Loucy (cell line): ENCODE measurements at regions not wholly inside any gene's neighbourhood (a gene's known extent, or its start where the extent isn't known, plus 50 kb on each side); places are given as distances from the start of the nearest gene placed in this dataset.

ENCODE experiments used
- H2AFZ ChIP-seq: fragments of 200-600 bp; sonication (generic); 2 replicates; pipeline ENCODE4 v1.6.0; 2016; ENCODE audit warnings: antibody characterized with exemption, mild to moderate bottlenecking, low read length, moderate library complexity
- H3F3A ChIP-seq: fragments of 200-600 bp; 2 replicates; pipeline ENCODE4 v1.6.0; 2016; ENCODE audit warnings: antibody characterized with exemption, low read depth, mild to moderate bottlenecking
- H3K27me3 ChIP-seq: fragments of 200-600 bp; sonication (generic); 2 replicates; pipeline ENCODE4 v1.6.1; 2014; ENCODE audit warnings: low read length, mild to moderate bottlenecking; ENCODE audit not compliant: insufficient read depth, poor library complexity, severe bottlenecking
- H3K36me3 ChIP-seq: fragments of 200-600 bp; sonication (generic); 2 replicates; pipeline ENCODE4 v1.6.1; 2016; ENCODE audit warnings: low read length; ENCODE audit not compliant: insufficient read depth
- H3K4me1 ChIP-seq: fragments of 200-600 bp; sonication (generic); 2 replicates; pipeline ENCODE4 v1.5.1; 2014; ENCODE audit warnings: low read length, mild to moderate bottlenecking; ENCODE audit not compliant: insufficient read depth, poor library complexity, severe bottlenecking
- H3K4me2 ChIP-seq: fragments of 200-600 bp; sonication (generic); 2 replicates; pipeline ENCODE4 v1.6.0; 2014; ENCODE audit warnings: antibody characterized with exemption, low read length, low read depth, mild to moderate bottlenecking; ENCODE audit not compliant: poor library complexity, severe bottlenecking
- H3K4me3 ChIP-seq: fragments of 200-600 bp; sonication (generic); 2 replicates; pipeline ENCODE4 v1.5.1; 2014; ENCODE audit warnings: low read length, mild to moderate bottlenecking, mixed read lengths; ENCODE audit not compliant: poor library complexity, severe bottlenecking
- H3K79me2 ChIP-seq: fragments of 200-600 bp; sonication (generic); 2 replicates; pipeline ENCODE4 v1.6.1; 2014; ENCODE audit warnings: low read length; ENCODE audit not compliant: insufficient read depth
- H3K9ac ChIP-seq: fragments of 200-600 bp; sonication (generic); 2 replicates; pipeline ENCODE4 v1.6.0; 2014; ENCODE audit warnings: mild to moderate bottlenecking, low read depth, low read length, moderate library complexity; ENCODE audit not compliant: poor library complexity, severe bottlenecking
- H3K9me2 ChIP-seq: fragments of 200-600 bp; sonication (generic); replicated peaks from 2 replicates; pipeline ENCODE4 v1.6.1; 2016; ENCODE audit warnings: low read depth, low read length, mixed read lengths
- H3K9me3 ChIP-seq: fragments of 200-600 bp; sonication (generic); 2 replicates; pipeline ENCODE4 v1.6.1; 2014; ENCODE audit warnings: mild to moderate bottlenecking, antibody characterized with exemption, low read length, low read depth; ENCODE audit not compliant: insufficient read depth
- H4K20me1 ChIP-seq: fragments of 200-600 bp; sonication (generic); 2 replicates; pipeline ENCODE4 v1.6.0; 2014; ENCODE audit warnings: antibody characterized with exemption, low read length, mild to moderate bottlenecking; ENCODE audit not compliant: insufficient read depth, poor library complexity, severe bottlenecking
- EZH2phosphoT487 ChIP-seq: fragments of 200-600 bp; IDR thresholded peaks from 2 replicates; pipeline ENCODE4 v1.6.1; 2018; ENCODE audit warnings: antibody characterized with exemption, mild to moderate bottlenecking, moderate library complexity, borderline replicate concordance
- TF ChIP-seq, protein P1 (sequence below): fragments of 200-600 bp; sonication (generic); conservative IDR thresholded peaks from 2 replicates; pipeline ENCODE4 v1.5.1; 2014; ENCODE audit warnings: mild to moderate bottlenecking, antibody characterized with exemption, low read length

DNA sequence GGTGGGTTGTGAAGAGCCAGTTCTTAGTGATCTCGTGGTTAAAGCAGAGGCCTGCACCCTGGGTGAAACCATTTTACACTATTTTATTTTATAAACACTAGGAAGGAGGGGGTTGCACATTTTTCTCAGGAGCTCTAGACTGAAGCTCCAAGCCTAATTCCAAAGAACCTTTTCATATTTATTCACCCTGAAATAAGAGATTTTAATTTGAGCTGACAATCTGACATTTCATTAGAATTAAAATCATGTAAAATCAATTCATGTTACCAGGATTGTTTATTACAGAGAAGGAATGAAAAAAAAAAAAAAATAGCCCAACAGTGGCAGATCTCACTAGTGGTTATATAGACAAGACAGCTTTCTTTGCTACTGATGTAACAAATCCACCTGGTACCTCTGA, 222.5 kb upstream of the SOX4 start:
- Histone ChIP-seq H4K20me1 (no peaks in the 10 kb centered on the region), H3K9ac (no peak overlapping the region), H3F3A (no peaks in the 10 kb centered on the region), H2AFZ (no peak overlapping the region), H3K4me1 (peaks cover 12% of the 10 kb centered on the region), H3K4me3 (no peak overlapping the region), H3K4me2 (no peak overlapping the region), H3K79me2 (no peaks in the 10 kb centered on the region), H3K36me3 (no peaks in the 10 kb centered on the region), H3K9me3 (no peaks in the 10 kb centered on the region), H3K9me2 (no peaks in the 10 kb centered on the region), H3K27me3 (no peaks in the 10 kb centered on the region)
- no peak for TF ChIP-seq EZH2phosphoT487
- TF ChIP-seq, protein P1, sequence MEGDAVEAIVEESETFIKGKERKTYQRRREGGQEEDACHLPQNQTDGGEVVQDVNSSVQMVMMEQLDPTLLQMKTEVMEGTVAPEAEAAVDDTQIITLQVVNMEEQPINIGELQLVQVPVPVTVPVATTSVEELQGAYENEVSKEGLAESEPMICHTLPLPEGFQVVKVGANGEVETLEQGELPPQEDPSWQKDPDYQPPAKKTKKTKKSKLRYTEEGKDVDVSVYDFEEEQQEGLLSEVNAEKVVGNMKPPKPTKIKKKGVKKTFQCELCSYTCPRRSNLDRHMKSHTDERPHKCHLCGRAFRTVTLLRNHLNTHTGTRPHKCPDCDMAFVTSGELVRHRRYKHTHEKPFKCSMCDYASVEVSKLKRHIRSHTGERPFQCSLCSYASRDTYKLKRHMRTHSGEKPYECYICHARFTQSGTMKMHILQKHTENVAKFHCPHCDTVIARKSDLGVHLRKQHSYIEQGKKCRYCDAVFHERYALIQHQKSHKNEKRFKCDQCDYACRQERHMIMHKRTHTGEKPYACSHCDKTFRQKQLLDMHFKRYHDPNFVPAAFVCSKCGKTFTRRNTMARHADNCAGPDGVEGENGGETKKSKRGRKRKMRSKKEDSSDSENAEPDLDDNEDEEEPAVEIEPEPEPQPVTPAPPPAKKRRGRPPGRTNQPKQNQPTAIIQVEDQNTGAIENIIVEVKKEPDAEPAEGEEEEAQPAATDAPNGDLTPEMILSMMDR = 0 out of 2 replicates have a peak, but pooled peaks have one; percentile 23

DNA sequence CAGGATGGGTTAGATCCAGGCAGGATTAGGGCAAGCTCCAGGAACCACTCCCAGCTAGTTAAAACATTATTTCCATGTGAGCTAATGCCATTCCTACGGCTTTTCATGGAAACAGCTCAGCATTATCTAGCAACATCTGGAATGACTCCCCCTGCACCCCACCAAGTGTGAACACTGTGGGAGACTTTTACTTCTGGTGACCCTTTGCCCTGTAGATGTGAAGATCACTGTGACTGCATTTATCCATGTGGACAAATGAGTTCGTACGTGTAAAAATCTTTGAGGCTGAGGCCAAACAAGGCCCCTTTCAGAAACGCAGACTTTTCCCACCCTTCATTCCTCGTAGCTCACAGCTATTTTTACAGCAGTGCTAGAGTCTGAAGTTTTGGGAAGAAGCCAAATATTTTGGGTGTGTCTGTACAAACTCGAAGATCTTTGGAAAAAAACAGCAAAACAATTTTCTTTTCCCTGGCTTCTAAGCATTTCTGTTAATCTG, 221.8 kb upstream of the SOX4 start:
- H3K4me3 ChIP-seq = no peak overlapping the region
- H3K79me2 ChIP-seq = no peaks in the 10 kb centered on the region
- H3F3A ChIP-seq = no peaks in the 10 kb centered on the region
- no peaks in the 10 kb centered on the region for H3K9me3 ChIP-seq
- H3K9me2 ChIP-seq = no peaks in the 10 kb centered on the region
- peaks cover 12% of the 10 kb centered on the region for H3K4me1 ChIP-seq
- H3K9ac ChIP-seq = no peak overlapping the region
- H3K4me2 ChIP-seq = no peak overlapping the region
- TF ChIP-seq EZH2phosphoT487 = no peak
- TF ChIP-seq, protein P1 = no peak
- no peaks in the 10 kb centered on the region for H4K20me1 ChIP-seq
- no peaks in the 10 kb centered on the region for H3K36me3 ChIP-seq
- no peak overlapping the region for H2AFZ ChIP-seq
- no peaks in the 10 kb centered on the region for H3K27me3 ChIP-seq

GRCh38 chr6:21375151-21376116, 218.1 kb upstream of the SOX4 start:
- no peaks in the 10 kb centered on the region for H3K36me3 ChIP-seq
- no peaks in the 10 kb centered on the region for H3K9me2 ChIP-seq
- no peaks in the 10 kb centered on the region for H3F3A ChIP-seq
- H3K4me2 ChIP-seq = no peak overlapping the region
- no peak overlapping the region for H3K9ac ChIP-seq
- H2AFZ ChIP-seq = no peak overlapping the region
- no peaks in the 10 kb centered on the region for H4K20me1 ChIP-seq
- TF ChIP-seq, protein P1 = no peak
- no peak for TF ChIP-seq EZH2phosphoT487
- no peaks in the 10 kb centered on the region for H3K4me1 ChIP-seq
- H3K79me2 ChIP-seq = no peaks in the 10 kb centered on the region
- H3K4me3 ChIP-seq = no peak overlapping the region
- H3K9me3 ChIP-seq = no peaks in the 10 kb centered on the region
- H3K27me3 ChIP-seq = no peaks in the 10 kb centered on the region
